Kidney tubule cell (primary cell): ENCODE measurements at regions not wholly inside any gene's neighbourhood (a gene's known extent, or its start where the extent isn't known, plus 50 kb on each side); places are given as distances from the start of the nearest gene placed in this dataset.

ENCODE experiments used
- DNase-seq: peaks from one replicate; pipeline ENCODE4 v3.0.0-alpha.2; 2018; ENCODE audit warnings: low spot score

DNA sequence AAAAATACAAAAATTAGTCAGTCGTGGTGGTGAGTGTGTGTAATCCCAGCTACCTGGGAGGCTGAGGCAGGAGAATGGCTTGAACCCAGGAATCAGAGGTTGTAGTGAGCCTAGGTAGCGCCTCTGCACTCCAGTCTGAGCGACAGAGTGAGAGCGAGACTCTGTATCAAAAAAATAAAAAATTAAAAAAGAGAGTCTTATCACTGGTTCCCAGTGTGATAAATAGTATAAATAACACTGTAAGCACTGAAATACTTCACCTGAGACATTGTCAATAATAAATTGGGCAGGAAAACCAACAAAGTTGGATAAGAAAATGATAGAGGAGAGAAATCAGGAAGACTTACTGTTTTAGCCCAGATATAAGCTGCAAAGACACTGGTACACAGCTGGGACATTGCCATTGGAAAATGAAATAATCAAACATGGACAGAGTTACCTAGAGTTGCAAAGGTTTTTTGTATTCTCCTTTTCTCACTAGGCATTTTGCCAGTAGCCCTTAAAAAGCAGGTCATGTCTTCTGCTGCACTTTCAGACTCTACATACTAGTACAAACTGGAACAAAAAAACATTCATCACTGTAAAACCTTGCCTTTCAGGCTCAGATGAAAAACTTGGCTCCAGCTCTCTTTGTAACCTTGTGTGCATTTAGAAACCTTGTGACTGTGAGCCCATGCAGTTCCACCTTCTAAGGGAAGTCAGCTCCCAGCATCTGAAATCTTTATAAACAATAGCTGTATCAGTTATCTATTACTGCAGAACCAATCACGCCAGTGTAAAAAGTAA, 55.0 kb upstream of the PPP1R2C start:
- no peak for DNase-seq

DNA sequence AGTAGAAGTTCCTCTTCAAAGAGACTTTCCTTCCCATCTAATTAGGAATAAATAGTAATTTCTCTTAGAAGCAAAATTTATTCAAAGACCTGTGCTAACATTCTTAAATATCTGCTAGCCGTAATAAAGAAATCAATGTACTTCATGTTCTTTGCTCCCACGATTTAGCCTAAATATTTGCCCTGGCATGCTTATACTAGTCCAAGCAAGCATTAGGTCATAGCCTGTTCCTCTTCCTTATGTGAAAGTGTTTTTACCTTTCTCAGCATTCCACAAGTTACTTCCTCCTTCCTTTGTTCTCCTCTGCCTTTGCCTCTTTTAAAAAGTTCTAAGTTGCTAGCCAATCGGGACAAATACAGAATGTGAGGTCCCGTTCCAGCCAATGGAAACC, 55.6 kb upstream of the PPP1R2C start:
- DNase-seq: peak; percentile 44

DNA sequence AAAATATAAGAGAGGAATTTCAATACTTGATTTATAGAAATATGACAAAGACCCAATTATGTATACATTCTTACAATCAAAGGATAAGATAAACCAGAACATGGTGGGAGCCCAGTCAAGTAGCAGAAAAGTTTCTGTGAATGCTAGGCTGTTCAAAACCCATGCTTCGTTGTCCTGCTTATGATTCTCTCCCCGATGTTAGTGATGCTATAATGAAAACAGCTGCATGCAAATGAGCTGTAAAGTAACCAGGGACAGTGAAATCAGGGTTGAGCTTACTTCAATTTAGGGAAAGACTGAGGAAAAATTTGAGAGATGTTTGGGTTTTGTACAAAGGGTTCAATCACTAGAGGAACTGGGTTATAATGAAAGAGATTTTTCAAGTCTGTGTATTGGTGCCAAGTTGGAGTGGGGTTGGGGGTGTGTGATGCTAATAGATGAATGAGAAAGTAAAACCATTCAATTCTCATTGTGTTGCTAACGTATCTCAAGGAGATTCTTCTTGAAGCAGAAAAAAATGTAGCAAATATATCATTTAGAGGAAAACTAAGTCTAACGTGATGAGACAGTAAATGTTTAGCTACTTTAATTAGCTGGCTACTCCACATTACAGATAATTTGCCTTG, 59.3 kb upstream of the PPP1R2C start:
- DNase-seq: no peak

DNA sequence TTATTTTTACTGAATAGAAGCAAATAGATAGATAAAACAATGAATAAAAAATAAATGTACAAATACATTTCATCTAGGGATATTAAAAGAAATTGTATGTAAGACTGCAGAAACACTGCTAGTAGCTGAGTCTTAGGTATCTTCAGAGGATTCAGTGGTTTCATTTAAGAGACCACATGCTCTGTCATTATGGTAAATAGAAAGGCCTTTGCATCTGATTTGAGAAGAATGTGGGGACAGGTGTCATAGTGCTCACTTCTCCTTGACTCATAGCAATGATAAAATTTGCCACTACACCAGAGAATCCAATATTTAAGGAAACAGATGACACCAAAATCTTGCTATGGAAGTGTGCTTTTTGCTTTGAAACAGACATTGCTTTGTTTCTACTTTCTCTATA, 59.8 kb upstream of the PPP1R2C start:
- DNase-seq: no peak

DNA sequence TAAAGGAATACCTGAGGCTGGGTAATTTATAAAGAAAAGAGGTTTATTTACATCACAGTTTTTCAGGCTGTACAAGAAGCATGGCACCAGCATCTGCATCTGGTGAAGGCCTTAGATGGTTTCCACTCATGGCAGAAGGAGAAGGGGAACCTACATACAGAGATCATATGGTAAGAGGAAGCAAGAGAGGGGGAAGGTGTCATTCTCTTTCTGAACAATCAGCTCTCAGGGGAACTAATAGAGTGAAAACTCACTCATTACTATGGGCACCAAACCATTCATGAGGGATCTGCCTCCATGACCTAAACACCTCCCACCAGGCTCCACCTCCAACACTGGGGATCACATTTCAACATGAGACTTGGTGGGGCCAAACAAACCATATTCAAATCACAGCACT, 61.7 kb upstream of the PPP1R2C start:
- DNase-seq: no peak

DNA sequence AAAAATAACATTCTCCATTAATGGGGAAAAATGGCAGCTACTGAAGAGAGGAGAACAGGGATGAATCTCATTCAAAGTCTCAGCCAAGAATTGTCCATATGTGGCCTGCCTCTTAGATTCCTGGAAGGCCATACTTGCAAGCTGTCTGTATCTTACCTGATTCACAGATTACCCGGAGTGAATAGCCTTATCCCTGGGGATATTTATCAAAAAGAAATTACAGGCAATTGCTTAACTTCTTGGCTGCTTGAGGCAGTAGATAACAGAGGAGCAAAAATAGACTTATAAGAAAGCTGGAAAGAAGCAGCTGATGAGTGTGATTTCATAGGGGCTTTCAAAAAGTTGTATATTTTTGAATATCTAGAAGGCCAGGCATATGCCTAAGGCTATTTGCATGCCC, 68.8 kb upstream of the PPP1R2C start:
- no peak for DNase-seq

DNA sequence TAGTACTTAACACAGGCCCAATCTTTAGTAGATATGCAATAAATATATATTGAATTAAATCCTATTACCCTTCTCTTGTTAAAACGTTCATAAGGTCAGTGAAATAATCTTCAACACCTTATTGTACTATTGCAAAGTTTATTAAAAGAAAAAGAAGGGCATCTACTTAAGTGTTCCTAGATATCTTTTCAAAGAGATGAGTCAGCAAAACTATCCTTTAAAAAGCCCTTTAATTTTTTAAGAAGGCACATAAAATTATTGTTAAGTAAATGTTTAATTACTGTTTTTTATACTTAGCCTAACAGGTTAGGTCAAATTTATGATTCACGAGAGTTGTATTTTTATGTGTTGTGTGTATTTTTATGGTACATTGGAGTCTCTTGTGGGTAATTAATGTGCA, 77.3 kb upstream of the PPP1R2C start:
- no peak for DNase-seq

DNA sequence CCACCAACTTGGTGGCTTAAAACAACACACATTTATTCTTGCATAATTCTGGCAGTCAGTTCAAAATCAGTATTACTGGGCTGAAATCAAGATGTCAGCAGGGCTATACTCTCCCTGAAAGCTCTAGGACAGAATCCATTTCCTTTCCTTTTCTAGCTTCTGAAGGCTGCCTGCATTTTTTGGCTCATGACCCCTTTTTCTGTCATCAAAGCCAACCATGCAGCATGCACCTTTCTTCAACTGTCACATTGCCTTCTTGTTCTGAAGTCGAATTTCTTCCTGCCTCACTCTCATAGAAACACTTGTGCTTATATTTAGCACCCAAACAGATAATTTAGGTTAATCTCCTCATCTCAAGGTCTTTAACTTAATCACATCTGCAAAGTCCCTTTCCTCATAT, 79.8 kb upstream of the PPP1R2C start:
- DNase-seq: no peak

DNA sequence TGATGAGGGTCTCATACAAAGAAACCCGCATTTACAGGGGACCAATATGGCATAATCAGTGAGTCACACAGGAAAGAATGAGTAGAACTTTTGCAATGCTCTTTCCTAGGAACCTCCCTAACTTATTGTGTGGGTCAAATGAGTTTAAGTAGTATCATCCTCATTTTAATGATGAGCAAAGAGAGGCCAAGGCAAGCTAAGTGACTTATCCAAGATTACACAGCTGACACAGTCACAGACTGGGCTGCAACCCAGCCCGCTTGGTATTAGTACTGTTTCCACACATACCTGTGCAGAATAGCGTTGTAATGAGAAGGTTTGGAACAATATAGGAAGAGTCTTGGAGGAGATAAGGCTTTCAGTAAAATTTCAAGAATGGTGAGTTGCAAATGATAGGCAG, 91.0 kb upstream of the PPP1R2C start:
- DNase-seq: no peak

DNA sequence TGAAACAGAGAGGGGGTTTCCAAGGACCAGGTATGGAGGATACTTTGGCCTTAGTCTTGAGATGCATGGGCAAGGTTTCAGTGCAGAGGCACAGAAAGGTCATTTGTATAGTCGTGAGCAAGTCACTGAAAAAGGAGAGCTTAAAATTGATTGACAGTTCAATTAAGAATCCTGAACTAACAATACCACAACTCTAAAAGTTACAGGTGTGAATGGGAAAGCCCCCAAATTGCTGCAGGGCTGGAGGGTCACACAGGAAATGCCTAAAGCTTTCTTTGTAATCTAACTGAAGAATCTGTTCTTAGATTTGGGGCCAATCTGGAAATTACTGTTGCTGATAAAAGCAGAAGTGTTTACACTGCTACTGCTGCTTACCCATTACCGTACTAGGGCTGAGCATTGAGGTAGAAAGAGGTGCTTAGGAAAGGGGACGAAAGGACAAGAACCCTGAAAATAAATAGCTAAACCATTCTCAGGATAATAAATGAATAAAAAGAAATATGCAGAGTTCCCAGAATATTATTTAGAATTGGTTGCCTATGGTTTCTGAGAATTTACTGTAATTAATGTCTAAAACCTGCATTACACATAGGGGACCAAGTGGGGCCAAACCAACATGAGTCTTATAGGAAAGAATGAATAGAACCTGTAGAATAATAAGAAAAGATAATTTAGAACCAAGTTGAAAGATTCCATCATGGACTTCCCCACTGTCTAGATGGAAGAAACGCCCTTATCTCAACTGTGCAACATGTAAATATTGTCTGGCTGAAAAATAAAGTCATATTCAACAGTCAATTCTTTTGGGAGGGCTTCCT, 91.9 kb upstream of the PPP1R2C start:
- DNase-seq: no peak

DNA sequence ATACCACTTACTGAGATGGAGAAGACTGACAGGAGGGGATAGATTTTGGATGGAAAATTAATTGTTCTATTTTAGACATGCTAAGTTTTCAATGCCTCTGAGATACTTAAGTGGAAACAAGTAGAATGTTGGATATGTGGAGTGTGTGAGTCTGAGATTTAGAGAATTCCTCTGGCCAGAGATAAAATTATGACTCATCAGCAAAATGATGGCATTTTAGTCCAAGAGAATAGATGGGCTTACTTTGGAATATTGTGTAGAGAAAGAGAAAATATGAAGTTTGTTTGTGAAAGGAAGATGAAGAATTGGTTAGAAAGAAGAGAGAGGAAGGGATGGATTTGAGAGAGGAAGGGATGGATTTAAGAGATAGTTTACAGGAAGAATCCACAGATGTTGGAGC, 108.6 kb upstream of the PPP1R2C start:
- DNase-seq: no peak

DNA sequence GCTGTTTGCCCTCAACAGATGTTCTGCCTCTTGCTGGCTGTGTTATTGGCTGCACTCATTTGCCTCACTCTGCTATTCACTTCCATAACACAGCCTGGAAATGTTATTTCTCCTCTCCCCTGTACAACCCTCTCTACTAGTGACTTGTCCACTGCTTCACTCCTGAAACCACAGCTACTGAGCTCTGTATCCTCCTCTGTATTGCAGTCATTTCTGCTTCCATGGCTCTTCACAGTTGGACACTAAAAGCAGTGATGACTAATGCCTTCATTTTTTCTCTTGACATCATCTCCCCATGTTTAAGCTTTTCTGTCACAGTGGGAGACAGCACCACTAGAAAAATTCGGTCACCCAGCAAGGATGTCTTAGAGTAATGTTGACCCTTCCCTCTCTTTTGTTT, 123.0 kb upstream of the PPP1R2C start:
- DNase-seq: peak; percentile 54

DNA sequence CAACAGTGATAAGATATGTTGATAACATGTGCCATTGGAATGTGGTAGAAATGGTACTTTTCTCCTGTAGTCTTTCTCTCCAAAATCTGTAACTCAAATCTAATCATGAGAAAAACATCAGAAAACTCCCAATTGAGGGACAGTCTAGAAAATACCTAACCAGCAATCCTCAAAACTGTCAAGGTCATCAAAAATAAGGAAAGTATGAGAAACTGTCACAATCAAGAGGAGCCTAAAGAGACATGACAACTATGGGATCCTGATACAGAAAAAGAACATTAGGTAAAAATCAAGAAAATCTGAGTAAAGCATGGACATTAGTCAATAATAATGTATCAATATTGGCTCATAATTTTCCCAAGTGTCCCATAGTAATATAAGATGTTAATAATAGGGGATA, 124.5 kb upstream of the PPP1R2C start:
- no peak for DNase-seq

DNA sequence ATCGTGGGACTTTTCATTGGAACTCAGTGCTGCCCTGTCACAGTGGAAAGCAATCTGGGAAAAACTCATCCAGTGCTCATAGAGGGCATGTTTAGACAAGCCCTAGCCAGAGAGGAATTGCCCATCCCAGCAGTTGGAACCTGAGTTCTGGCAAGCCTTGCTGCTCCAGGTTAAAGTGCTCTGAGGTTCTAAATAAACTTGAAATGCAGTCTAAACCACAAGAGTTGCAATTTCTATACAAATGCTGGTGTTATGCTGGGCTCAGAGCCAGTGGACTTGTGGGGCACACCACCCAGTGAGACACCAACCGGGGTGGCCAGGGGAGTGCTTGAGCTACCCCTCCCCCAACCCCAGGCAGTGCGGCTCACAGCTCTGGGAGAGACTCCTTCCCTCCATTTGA, 142.8 kb upstream of the PPP1R2C start:
- peak; percentile 1 for DNase-seq

DNA sequence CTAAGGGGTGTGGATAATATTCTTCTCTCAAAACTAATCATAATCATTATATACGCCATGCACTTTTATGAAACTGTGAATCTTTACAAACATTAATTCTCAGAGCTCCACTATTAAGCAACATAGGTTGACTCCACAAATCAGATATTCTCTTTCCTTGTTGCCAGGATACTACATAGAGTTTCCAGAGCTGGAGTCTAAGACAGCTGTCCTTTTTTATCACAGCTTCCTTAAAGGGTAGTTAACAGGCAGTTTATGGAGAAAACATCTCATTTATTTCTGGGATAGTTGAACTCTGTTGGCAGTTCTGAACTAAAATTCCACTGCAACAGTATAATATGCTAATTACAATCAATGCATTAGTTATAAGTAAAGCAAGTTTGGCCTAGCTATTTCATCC, 152.1 kb upstream of the PPP1R2C start:
- DNase-seq: no peak

DNA sequence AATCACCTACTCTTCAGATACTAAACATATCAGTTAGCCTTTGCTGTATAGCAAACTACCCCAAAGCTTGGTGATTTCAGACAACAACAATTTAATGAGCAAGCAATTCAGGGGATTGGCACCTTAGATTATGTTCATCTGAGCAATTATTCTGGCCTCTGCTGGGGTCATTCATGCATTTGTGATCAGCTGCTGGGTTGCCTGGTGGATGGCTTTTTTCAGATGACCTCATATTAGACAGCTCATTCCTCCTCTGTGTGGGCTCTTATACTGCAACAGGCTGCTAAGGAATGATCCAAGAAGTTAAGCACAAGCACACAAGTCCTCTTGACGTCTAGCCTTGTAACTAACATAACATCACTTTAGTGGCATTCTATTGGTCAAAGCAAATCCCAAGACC, 153.0 kb upstream of the PPP1R2C start:
- peak; percentile 84 for DNase-seq

DNA sequence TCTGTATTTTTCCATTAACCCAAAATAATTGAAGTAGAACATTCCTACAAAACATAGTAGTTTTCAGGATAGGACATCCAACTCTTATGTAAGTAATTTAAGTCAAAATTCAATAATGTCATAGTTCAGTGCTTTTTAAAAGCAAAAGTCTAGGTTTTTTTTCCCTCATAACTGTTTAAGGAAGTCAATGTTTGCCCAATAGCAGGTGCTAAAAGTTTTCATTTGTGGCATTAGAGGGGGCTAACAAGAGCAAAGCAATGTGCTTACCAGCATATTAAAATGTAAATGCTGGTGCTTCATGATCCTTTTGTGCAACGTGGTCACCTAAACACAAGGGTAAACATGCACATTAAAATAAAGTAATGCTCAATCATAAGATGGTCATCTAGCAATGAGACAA, 155.2 kb upstream of the PPP1R2C start:
- no peak for DNase-seq

DNA sequence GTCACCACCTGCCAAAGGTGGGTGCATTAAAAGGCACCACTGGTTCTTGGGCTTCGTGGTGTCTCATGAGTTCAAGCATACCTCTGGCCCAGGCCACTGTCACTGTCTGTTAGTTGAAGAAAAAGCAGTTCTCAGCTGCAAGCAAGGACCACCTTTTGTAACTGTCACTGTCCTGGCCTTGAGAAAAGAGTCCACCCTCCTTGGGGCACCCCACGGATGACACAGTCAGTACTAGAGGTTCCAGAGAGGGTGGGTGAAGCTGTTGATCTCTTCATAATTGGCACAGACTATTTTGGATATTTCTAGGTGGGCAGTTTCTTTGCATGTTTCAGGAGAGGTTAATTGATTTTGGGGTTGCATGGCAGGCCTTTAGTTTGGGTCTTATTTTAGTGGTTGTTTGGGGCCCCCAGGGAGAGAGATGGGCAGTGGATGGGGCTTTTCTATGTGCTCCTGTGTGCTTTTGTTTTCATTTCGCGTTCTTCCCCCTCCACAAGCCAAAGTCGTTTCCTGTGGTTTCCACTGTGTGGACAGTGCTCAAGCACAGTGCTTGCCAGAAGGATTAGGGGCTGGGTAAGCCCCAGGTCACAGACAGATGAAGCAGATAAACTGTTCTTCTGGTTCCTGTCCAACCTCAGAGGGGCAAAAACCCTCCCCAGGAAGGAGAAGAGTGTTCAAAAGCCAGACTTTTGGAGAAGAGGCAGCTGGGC, 156.2 kb upstream of the PPP1R2C start:
- DNase-seq: no peak

DNA sequence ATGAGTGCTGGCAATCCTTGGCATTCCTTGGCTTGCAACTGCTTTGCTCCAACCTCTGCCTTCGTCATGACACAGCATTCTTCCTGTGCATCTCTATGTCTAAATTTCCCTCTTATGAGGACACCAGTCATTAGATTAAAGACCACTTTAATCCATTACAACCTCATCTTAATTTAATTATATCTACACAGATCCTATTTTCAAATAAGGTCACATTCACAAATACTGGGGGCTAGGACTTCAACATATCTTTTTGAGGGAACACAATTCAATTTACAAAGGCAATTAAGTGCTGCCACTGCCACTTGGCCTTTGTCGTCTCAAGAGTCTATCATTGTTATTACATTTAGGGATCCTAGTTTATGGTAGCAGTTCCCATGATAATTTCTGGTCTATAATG, 163.7 kb upstream of the PPP1R2C start:
- DNase-seq: no peak

DNA sequence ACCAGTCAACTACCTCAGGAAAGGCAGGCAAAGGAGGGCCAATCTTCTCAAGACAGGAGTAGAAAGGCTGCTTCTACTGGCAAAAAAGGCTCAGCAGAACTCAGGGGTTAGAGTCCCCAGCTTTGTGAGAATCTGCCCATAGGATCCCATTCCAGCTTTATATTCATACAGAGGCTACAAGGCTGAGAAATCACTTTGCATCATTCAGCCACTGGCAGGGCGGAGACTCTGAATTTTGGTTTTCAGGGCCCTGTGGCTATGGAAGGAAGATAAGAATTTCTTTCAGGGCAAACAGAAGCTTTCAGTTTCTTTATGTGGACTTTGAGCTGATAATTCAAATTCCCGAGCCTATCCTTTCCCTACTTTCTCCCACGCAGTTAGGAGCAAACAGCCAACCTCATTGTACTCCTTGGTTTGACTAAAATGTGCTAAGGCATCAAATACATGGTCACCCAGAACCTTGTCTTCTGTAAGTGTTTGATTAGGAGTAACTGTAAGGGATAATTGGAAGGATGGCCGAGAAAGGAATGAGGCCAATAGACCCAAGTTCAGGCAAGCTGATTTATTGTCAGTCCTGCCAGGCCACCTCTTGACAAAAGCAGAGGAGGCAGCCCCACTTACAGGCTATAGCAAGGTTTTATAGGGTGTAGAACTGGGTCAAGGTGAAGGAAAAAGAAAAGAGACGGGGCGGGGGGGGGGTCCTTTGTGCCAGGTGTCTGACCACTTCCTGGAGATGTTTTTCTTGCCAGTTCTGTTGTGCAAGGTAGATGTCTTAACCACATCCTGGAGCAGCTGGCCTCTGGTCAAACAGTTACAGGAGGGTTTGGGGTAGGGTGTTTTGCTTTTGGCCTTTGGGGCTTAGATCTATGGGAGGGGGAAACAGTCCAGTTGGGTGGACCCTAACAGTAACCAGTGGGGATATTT, 165.3 kb upstream of the PPP1R2C start:
- DNase-seq: peak; percentile 46

DNA sequence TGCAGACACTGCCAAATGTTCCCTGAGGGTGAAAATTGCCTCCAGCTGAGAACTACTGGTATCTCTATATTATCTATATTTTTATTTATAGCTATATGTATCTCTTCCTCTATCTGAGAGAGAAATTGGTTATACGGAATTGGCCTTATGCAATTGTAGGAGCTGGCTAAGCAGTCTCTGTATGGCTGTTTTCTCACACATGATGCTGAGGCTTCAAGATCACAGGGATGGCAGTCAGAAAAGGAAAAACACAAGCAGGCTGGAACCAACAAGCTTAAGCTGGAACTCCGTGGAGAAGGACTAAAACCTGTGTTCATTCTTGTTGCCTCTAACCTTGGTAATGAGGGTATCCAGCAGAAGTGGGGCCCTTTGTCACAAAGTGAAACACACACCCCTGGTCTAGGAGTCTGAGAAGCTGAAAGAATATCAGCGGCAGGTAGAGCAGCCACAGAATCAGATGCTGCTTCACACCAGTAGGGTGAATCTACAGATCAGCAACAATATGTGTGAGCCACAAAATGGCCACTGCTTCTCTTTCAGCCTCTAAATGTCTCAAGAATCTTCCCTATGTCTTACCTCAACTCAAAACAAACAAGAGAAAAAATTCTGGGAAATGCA, 166.5 kb upstream of the PPP1R2C start:
- no peak for DNase-seq
